ENCODE measurements at regions not wholly inside any gene's neighbourhood (a gene's known extent, or its start where the extent isn't known, plus 50 kb on each side); places are given as distances from the start of the nearest gene placed in this dataset.

DNA sequence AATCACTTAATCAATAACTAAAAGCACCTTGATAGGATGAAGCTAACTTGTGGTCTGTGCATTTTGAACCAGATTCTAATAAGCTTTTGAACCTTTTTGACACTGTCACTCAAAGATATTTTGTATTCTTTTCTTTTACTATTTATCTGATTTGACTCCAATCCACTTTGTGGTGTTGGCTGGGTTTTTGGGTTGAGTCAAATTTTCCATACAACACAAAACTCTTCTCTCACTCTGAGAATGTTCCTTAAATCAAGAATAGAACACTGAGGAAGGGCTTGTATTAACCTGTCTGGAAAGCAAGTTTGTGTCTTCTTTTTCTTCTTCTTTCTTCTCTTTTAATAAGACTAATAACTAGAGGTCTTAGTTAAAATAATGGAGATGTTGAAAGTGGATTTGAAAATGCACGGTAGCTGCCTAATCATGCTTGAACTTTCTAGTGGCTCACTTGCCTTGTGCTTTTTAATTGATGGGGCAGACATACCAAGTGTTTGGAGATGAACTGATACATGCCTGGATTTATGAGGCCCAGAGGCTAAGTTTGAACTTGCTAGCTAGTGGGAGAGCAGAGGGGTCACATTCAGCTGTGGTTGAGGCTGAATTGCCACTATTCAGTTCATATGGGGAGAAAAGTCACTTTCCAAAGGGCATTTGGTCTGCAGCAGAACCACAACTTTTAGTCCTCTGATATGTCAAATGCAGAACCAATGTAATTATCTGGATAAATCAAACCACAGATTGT, 93.5 kb upstream of the PTHLH start:
- Histone ChIP-seq H3K27me3 (ENCODE audit: insufficient read depth, low read length) (no peaks in the 10 kb centered on the region), H3K79me2 (ENCODE audit: insufficient read depth, low read length) (no peaks in the 10 kb centered on the region), H3K9me3 (ENCODE audit: low read depth, low read length) (no peaks in the 10 kb centered on the region), H2AFZ (ENCODE audit: low read length) (no peak overlapping the region), H3K4me2 (ENCODE audit: insufficient read depth, low read length) (no peak overlapping the region), H3K4me1 (ENCODE audit: insufficient read depth, low read length) (no peaks in the 10 kb centered on the region), H3K27ac (ENCODE audit: low read depth, low read length) (no peak overlapping the region), H4K20me1 (ENCODE audit: insufficient read depth, low read length) (no peaks in the 10 kb centered on the region), H3K4me3 (ENCODE audit: insufficient read depth, low read length) (no peak overlapping the region), H3K36me3 (ENCODE audit: insufficient read depth, low read length) (no peaks in the 10 kb centered on the region)
- no peak for DNase-seq (ENCODE audit: insufficient read length, low spot score, missing footprints)
- TF ChIP-seq CTCF (IDR thresholded peaks at IDR 0.05; ENCODE audit: extremely low read depth, low read depth, low read length): no peak

DNA sequence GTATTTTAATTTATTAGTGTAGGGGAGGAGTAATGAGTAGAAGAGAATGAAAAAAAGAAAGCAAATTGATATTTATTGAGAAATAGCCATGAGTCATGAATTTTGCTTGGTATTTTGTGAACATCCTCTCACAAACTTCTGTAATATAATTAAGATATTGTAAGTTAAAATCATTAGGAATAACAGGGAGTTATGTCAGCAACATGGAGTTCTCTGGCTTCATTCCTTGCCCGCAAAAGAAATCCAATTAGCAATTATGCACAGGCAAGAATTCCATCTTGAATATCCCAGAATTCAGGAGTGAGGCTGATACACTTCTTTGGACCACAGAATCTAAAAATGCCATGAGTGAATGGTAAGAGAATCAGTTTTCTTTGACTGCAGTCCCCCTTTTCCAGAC, 94.3 kb upstream of the PTHLH start:
- Histone ChIP-seq H3K27me3 (ENCODE audit: insufficient read depth, low read length) (no peaks in the 10 kb centered on the region), H3K4me1 (ENCODE audit: insufficient read depth, low read length) (no peaks in the 10 kb centered on the region), H3K36me3 (ENCODE audit: insufficient read depth, low read length) (no peaks in the 10 kb centered on the region), H4K20me1 (ENCODE audit: insufficient read depth, low read length) (no peaks in the 10 kb centered on the region), H3K9me3 (ENCODE audit: low read depth, low read length) (no peaks in the 10 kb centered on the region), H2AFZ (ENCODE audit: low read length) (no peak overlapping the region), H3K79me2 (ENCODE audit: insufficient read depth, low read length) (no peaks in the 10 kb centered on the region), H3K4me3 (ENCODE audit: insufficient read depth, low read length) (no peak overlapping the region), H3K4me2 (ENCODE audit: insufficient read depth, low read length) (no peak overlapping the region), H3K27ac (ENCODE audit: low read depth, low read length) (no peak overlapping the region)
- TF ChIP-seq CTCF (IDR thresholded peaks at IDR 0.05; ENCODE audit: extremely low read depth, low read depth, low read length): no peak
- no peak for DNase-seq (ENCODE audit: insufficient read length, low spot score, missing footprints)

DNA sequence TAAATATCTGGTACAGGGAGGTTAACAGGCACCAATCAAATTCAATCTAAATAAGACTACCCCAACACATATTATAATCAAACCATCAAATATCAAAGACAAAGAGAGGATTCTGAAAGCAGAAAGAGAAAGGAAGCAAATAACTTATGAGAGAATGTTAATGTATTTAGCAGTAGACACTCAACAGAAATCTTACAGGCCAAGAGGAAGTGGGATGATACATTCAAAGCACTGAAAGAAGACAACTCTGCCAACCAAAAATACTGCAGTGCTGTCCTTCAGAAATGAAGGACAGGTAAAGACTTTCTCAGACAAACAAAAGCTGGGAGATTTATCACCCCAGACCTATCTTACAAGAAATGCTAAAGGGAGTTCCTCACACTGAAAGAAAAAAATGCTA, 95.9 kb upstream of the PTHLH start:
- no peaks in the 10 kb centered on the region for H4K20me1 ChIP-seq (ENCODE audit: insufficient read depth, low read length)
- H3K79me2 ChIP-seq (ENCODE audit: insufficient read depth, low read length): no peaks in the 10 kb centered on the region
- no peak for TF ChIP-seq CTCF (IDR thresholded peaks at IDR 0.05; ENCODE audit: extremely low read depth, low read depth, low read length)
- no peaks in the 10 kb centered on the region for H3K27me3 ChIP-seq (ENCODE audit: insufficient read depth, low read length)
- H3K4me3 ChIP-seq (ENCODE audit: insufficient read depth, low read length): no peak overlapping the region
- no peak overlapping the region for H3K27ac ChIP-seq (ENCODE audit: low read depth, low read length)
- no peaks in the 10 kb centered on the region for H3K9me3 ChIP-seq (ENCODE audit: low read depth, low read length)
- H3K4me2 ChIP-seq (ENCODE audit: insufficient read depth, low read length): no peak overlapping the region
- no peak overlapping the region for H2AFZ ChIP-seq (ENCODE audit: low read length)
- H3K36me3 ChIP-seq (ENCODE audit: insufficient read depth, low read length): no peaks in the 10 kb centered on the region
- no peak for DNase-seq (ENCODE audit: insufficient read length, low spot score, missing footprints)
- H3K4me1 ChIP-seq (ENCODE audit: insufficient read depth, low read length): no peaks in the 10 kb centered on the region

DNA sequence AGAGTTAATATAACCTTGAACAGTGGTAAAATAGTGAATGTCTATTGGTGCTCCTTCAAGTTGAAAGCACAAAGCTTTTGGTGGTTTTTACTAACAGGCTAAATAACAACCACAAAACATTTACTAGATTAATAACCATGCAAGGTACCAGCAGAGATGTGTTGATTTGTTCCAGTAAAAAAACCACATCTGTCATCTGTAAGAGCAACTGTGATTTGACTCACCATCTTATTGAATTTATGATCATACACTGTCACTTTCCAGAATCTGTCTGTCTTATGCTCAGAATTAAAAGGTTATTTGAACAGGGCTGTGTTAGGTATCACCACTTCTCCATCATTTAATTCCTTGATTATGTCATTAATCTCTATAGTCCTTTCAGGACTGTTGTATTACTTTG, 107.0 kb upstream of the PTHLH start:
- DNase-seq (ENCODE audit: insufficient read length, low spot score, missing footprints): no peak

More for the DNA sequence above, 107.0 kb upstream of the PTHLH start:
- Histone ChIP-seq H3K9me3 (ENCODE audit: low read depth, low read length) (no peaks in the 10 kb centered on the region), H3K27me3 (ENCODE audit: insufficient read depth, low read length) (no peaks in the 10 kb centered on the region), H2AFZ (ENCODE audit: low read length) (no peak overlapping the region), H3K4me1 (ENCODE audit: insufficient read depth, low read length) (peaks cover 6% of the 10 kb centered on the region), H3K4me2 (ENCODE audit: insufficient read depth, low read length) (no peak overlapping the region), H4K20me1 (ENCODE audit: insufficient read depth, low read length) (no peaks in the 10 kb centered on the region), H3K79me2 (ENCODE audit: insufficient read depth, low read length) (no peaks in the 10 kb centered on the region), H3K4me3 (ENCODE audit: insufficient read depth, low read length) (no peak overlapping the region), H3K36me3 (ENCODE audit: insufficient read depth, low read length) (no peaks in the 10 kb centered on the region), H3K27ac (ENCODE audit: low read depth, low read length) (no peak overlapping the region)
- TF ChIP-seq CTCF (IDR thresholded peaks at IDR 0.05; ENCODE audit: extremely low read depth, low read depth, low read length): no peak
